Astrocyte (in vitro differentiated cells and primary cell): ENCODE measurements at regions not wholly inside any gene's neighbourhood (a gene's known extent, or its start where the extent isn't known, plus 50 kb on each side); places are given as distances from the start of the nearest gene placed in this dataset.

Experiments
- DNase-seq: peaks from one replicate; pipeline ENCODE4 v3.0.0-alpha.2; 2010; ENCODE audit warnings: low read depth
- FAIRE-seq: peaks from 2 replicates; lab custom pipeline; 2011; peaks lifted over from hg19 to GRCh38; lab: Jason Lieb, UNC
- H2AFZ ChIP-seq: 2 replicates; pipeline ENCODE4 v1.6.0; 2012; ENCODE audit warnings: low read depth, low read length, inconsistent platforms
- H3K27ac ChIP-seq: 2 replicates; pipeline ENCODE4 v1.5.1; 2011; ENCODE audit warnings: low read depth, low read length, inconsistent platforms
- H3K27me3 ChIP-seq: 2 replicates; pipeline ENCODE4 v1.6.0; 2011; ENCODE audit warnings: low read length, inconsistent platforms; ENCODE audit not compliant: insufficient read depth
- H3K36me3 ChIP-seq: 2 replicates; pipeline ENCODE4 v1.5.1; 2011; ENCODE audit warnings: low read length, inconsistent platforms; ENCODE audit not compliant: insufficient read depth
- H3K4me1 ChIP-seq: 2 replicates; pipeline ENCODE4 v1.5.1; 2011; ENCODE audit warnings: low read length, inconsistent platforms; ENCODE audit not compliant: insufficient read depth
- H3K4me2 ChIP-seq: 2 replicates; pipeline ENCODE4 v1.6.0; 2012; ENCODE audit warnings: low read length, inconsistent platforms
- H3K4me3 ChIP-seq: 2 replicates; pipeline ENCODE4 v1.5.1; 2011; ENCODE audit warnings: low read depth, mild to moderate bottlenecking, low read length, inconsistent platforms; ENCODE audit not compliant: insufficient read depth
- H3K79me2 ChIP-seq: 2 replicates; pipeline ENCODE4 v1.6.0; 2012; ENCODE audit warnings: mild to moderate bottlenecking, low read length, inconsistent platforms; ENCODE audit not compliant: insufficient read depth
- H3K9ac ChIP-seq: 2 replicates; pipeline ENCODE4 v1.6.0; 2012; ENCODE audit warnings: mild to moderate bottlenecking, low read length, inconsistent platforms
- H3K9me3 ChIP-seq: 2 replicates; pipeline ENCODE4 v1.5.1; 2012; ENCODE audit warnings: low read depth, mild to moderate bottlenecking, low read length, inconsistent platforms; ENCODE audit not compliant: insufficient read depth
- H4K20me1 ChIP-seq: 2 replicates; pipeline ENCODE4 v1.6.0; 2012; ENCODE audit warnings: low read length, inconsistent platforms; ENCODE audit not compliant: insufficient read depth
- H3K27ac Mint-ChIP-seq: one replicate; pipeline ENCODE4 v1.8.0; 2021; ENCODE audit warnings: mild to moderate bottlenecking, mixed read lengths; ENCODE audit not compliant: unreplicated experiment
- H3K27me3 Mint-ChIP-seq: one replicate; pipeline ENCODE4 v1.8.0; 2021; ENCODE audit warnings: low read depth, mixed read lengths; ENCODE audit not compliant: unreplicated experiment
- H3K36me3 Mint-ChIP-seq: one replicate; pipeline ENCODE4 v1.8.0; 2021; ENCODE audit warnings: low read depth, mixed read lengths; ENCODE audit not compliant: unreplicated experiment
- H3K4me1 Mint-ChIP-seq: one replicate; pipeline ENCODE4 v1.8.0; 2021; ENCODE audit warnings: low read depth, mixed read lengths; ENCODE audit not compliant: unreplicated experiment
- H3K4me3 Mint-ChIP-seq: one replicate; pipeline ENCODE4 v1.8.0; 2021; ENCODE audit warnings: mild to moderate bottlenecking, moderate library complexity, mixed read lengths; ENCODE audit not compliant: unreplicated experiment
- H3K9me3 Mint-ChIP-seq: one replicate; pipeline ENCODE4 v1.8.0; 2021; ENCODE audit warnings: mild to moderate bottlenecking, mixed read lengths; ENCODE audit not compliant: unreplicated experiment
- EZH2 ChIP-seq: IDR thresholded peaks from 2 replicates; pipeline ENCODE4 v1.6.1; 2012; ENCODE audit warnings: mild to moderate bottlenecking, low read length, inconsistent platforms; ENCODE audit not compliant: insufficient read depth
- TF ChIP-seq, protein P1 (sequence below): IDR thresholded peaks from 2 replicates; pipeline ENCODE4 v1.5.1; 2011; ENCODE audit warnings: low read depth, mild to moderate bottlenecking, inconsistent platforms, low read length, moderate library complexity; ENCODE audit not compliant: insufficient read depth

DNA sequence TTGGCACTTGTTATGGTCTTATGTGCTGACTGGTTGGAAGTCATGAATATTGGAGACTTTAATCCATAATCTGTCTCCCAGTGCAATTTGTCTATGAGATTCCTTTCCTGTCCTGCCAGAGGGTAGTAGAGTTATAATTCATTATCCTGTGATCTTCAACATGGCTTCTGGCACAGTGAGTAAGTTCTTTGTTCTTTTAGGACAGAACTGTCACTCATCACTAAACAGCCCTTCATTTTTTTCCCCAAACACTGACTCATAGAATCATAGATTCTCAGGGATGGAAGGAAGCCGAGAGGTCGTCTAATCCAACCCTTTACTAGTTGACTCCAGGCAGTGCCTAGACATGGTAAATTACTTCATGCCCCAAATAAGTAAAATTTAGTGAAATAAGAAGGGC lies 78.4 kb downstream of the LUZP4 start:
- Histone ChIP-seq H3K36me3 (no peaks in the 10 kb centered on the region), H3K9ac (no peak overlapping the region), H3K4me1 (peaks cover 27% of the 10 kb centered on the region), H3K27ac (peak overlapping the region; percentile 78), H3K79me2 (no peaks in the 10 kb centered on the region), H3K4me2 (peak overlapping the region; percentile 44), H3K27me3 (no peaks in the 10 kb centered on the region), H3K9me3 (no peaks in the 10 kb centered on the region), H3K4me3 (peak overlapping the region; percentile 23), H4K20me1 (no peaks in the 10 kb centered on the region), H2AFZ (no peak overlapping the region)
- DNase-seq (peak; percentile 42), FAIRE-seq (no peak)
- TF ChIP-seq, protein P1, sequence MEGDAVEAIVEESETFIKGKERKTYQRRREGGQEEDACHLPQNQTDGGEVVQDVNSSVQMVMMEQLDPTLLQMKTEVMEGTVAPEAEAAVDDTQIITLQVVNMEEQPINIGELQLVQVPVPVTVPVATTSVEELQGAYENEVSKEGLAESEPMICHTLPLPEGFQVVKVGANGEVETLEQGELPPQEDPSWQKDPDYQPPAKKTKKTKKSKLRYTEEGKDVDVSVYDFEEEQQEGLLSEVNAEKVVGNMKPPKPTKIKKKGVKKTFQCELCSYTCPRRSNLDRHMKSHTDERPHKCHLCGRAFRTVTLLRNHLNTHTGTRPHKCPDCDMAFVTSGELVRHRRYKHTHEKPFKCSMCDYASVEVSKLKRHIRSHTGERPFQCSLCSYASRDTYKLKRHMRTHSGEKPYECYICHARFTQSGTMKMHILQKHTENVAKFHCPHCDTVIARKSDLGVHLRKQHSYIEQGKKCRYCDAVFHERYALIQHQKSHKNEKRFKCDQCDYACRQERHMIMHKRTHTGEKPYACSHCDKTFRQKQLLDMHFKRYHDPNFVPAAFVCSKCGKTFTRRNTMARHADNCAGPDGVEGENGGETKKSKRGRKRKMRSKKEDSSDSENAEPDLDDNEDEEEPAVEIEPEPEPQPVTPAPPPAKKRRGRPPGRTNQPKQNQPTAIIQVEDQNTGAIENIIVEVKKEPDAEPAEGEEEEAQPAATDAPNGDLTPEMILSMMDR: no peak
- no peak for TF ChIP-seq EZH2
- Mint-ChIP-seq H3K9me3 (no peaks in the 10 kb centered on the region), H3K27me3 (no peaks in the 10 kb centered on the region), H3K4me1 (peaks cover 35% of the 10 kb centered on the region), H3K27ac (peak overlapping the region; percentile 98), H3K4me3 (no peak overlapping the region), H3K36me3 (no peaks in the 10 kb centered on the region)

DNA sequence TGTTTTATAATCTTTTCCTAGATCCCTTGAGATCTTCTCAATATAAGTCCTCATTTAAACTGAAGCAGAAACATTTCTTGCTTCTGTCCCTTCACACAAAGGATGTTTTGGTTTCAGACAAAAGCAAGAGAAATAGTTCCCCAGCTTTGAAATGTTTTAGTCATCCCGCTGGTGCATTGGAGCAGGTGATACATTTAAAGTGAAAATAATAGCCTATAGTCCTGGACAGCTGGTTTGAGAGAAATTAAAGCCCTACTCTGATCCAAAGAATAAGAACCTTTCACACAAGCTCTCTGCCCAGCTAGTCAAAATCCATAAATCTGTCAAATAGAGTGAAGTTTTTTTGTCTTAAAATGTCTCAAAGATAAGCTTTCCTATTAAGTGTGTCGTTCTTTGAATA lies 79.4 kb downstream of the LUZP4 start:
- Histone ChIP-seq H3K27ac (peak overlapping the region; percentile 78), H3K9ac (no peak overlapping the region), H2AFZ (no peak overlapping the region), H3K9me3 (no peaks in the 10 kb centered on the region), H3K79me2 (no peaks in the 10 kb centered on the region), H3K27me3 (no peaks in the 10 kb centered on the region), H3K4me3 (no peak overlapping the region), H3K36me3 (no peaks in the 10 kb centered on the region), H3K4me2 (no peak overlapping the region), H3K4me1 (peaks cover 27% of the 10 kb centered on the region), H4K20me1 (no peaks in the 10 kb centered on the region)
- Mint-ChIP-seq H3K36me3 (no peaks in the 10 kb centered on the region), H3K27ac (peak overlapping the region; percentile 53), H3K4me3 (no peak overlapping the region), H3K9me3 (no peaks in the 10 kb centered on the region), H3K27me3 (no peaks in the 10 kb centered on the region), H3K4me1 (peaks cover 35% of the 10 kb centered on the region)
- TF ChIP-seq, protein P1: no peak
- no peak for TF ChIP-seq EZH2
- FAIRE-seq (no peak), DNase-seq (no peak)

GRCh38 chrX:115372152-115372551 lies 82.6 kb downstream of the LUZP4 start:
- no peaks in the 10 kb centered on the region for H3K36me3 Mint-ChIP-seq
- H3K27ac Mint-ChIP-seq: peak overlapping the region; percentile 90
- Histone ChIP-seq H3K4me1 (peaks cover 27% of the 10 kb centered on the region), H3K27ac (peak overlapping the region; percentile 21), H3K27me3 (no peaks in the 10 kb centered on the region), H4K20me1 (no peaks in the 10 kb centered on the region), H3K4me3 (no peak overlapping the region), H3K36me3 (no peaks in the 10 kb centered on the region), H3K4me2 (peak overlapping the region; percentile 72), H3K79me2 (no peaks in the 10 kb centered on the region), H3K9me3 (no peaks in the 10 kb centered on the region), H3K9ac (peak overlapping the region; percentile 4), H2AFZ (no peak overlapping the region)
- DNase-seq (peak; percentile 73), FAIRE-seq (peak; percentile 100)
- H3K27me3 Mint-ChIP-seq: no peaks in the 10 kb centered on the region
- TF ChIP-seq EZH2: no peak
- TF ChIP-seq, protein P1: no peak
- H3K4me3 Mint-ChIP-seq: peak overlapping the region; percentile 47
- H3K4me1 Mint-ChIP-seq: peaks cover 24% of the 10 kb centered on the region
- no peaks in the 10 kb centered on the region for H3K9me3 Mint-ChIP-seq
